Erythroblast (primary cell): ENCODE measurements at regions not wholly inside any gene's neighbourhood (a gene's known extent, or its start where the extent isn't known, plus 50 kb on each side); places are given as distances from the start of the nearest gene placed in this dataset.

ENCODE experiments used
- GATA1 ChIP-seq: IDR thresholded peaks from 2 replicates; pipeline ENCODE4 v1.6.1; 2011; ENCODE audit warnings: low read depth, mild to moderate bottlenecking, control low read depth, low read length, moderate library complexity
- POLR2A ChIP-seq: IDR thresholded peaks from 2 replicates; pipeline ENCODE4 v1.6.1; 2011; ENCODE audit warnings: mild to moderate bottlenecking, low read length

DNA sequence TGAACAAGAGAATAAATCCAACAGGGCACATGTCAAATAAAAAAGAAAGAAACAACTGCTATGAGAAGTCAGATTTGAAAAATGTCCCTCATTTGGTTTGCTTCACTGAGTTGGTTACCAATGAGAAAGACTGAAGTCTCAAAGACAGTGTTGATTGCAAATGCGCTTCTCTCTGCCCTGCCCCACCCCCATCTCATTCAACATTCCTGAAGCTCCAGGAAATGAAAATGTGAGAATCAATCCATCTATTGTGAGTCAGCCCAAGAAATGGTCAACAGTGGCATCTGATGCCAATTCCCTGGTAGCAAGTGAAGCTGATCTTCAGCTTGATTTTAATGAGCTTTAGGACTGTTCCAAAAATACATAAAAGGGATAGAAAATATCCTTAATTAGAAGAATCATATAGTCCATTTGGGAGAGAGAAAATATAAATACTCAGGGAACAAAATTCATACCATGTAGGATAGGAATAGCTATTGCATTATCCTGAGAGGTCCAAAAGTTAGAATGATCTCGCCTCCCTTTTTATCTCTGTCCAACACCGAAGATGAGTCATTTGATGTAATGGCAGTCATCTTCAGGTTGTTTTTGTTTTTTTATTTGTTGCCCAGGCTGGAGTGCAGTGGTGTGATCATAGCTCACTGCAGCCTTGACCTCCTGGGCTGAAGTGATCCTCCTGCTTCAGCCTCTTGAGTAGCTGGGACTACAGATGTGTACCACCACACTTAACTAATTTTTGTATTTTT is 200.3 kb upstream of the UMPS start:
- TF ChIP-seq POLR2A: no peak
- TF ChIP-seq GATA1: no peak
